ENCODE measurements at regions not wholly inside any gene's neighbourhood (a gene's known extent, or its start where the extent isn't known, plus 50 kb on each side); places are given as distances from the start of the nearest gene placed in this dataset.
"Not testable (repeated sequence)": the region's sequence is repeated elsewhere in the genome, so short reads cannot be mapped to it uniquely, and the experiment has no call there.

GRCh38 chr10:125605167-125605566, 77.8 kb downstream of the TEX36 start:
- TF ChIP-seq ZFX (IDR thresholded peaks at IDR 0.05) (no peak), CTCF (conservative IDR thresholded peaks at IDR 0.05) (no peak)
- H3K27ac ChIP-seq: no peak overlapping the region

- no peak for TF ChIP-seq ZFX (IDR thresholded peaks at IDR 0.05)
- no peak for TF ChIP-seq CTCF (conservative IDR thresholded peaks at IDR 0.05)
- H3K27ac ChIP-seq: no peak overlapping the region
These were observed 80.1 kb downstream of the TEX36 start for GRCh38 chr10:125602825-125603224.

GRCh38 chr10:125599194-125599593, 83.8 kb downstream of the TEX36 start:
- TF ChIP-seq CTCF (conservative IDR thresholded peaks at IDR 0.05) (no peak), ZFX (IDR thresholded peaks at IDR 0.05) (no peak)
- H3K27ac ChIP-seq: no peak overlapping the region

- TF ChIP-seq ZFX (IDR thresholded peaks at IDR 0.05) (no peak), CTCF (conservative IDR thresholded peaks at IDR 0.05) (no peak)
- H3K27ac ChIP-seq: no peak overlapping the region
These were observed 87.1 kb downstream of the TEX36 start for GRCh38 chr10:125595911-125596310.

- no peak overlapping the region for H3K27ac ChIP-seq
- TF ChIP-seq CTCF (conservative IDR thresholded peaks at IDR 0.05) (no peak), ZFX (IDR thresholded peaks at IDR 0.05) (no peak)
These were observed 89.3 kb downstream of the TEX36 start for GRCh38 chr10:125593644-125594043.

- TF ChIP-seq CTCF (conservative IDR thresholded peaks at IDR 0.05): no peak
- H3K27ac ChIP-seq: peak overlapping the region; percentile 100
These were observed 90.1 kb downstream of the TEX36 start for GRCh38 chr10:125592897-125593296.

GRCh38 chr10:125591886-125592285, 91.1 kb downstream of the TEX36 start:
- TF ChIP-seq ZFX (IDR thresholded peaks at IDR 0.05): no peak
- H3K27ac ChIP-seq: peak overlapping the region; percentile 100

GRCh38 chr10:125588738-125589137, 94.2 kb downstream of the TEX36 start:
- not testable (repeated sequence) for H3K27ac ChIP-seq

- no peak overlapping the region for H3K27ac ChIP-seq
- no peak for TF ChIP-seq ZFX (IDR thresholded peaks at IDR 0.05)
- TF ChIP-seq CTCF (conservative IDR thresholded peaks at IDR 0.05): no peak
These were observed 98.0 kb downstream of the TEX36 start for GRCh38 chr10:125584954-125585353.
